Mesothelial cell of epicardium (in vitro differentiated cells): ENCODE measurements at regions not wholly inside any gene's neighbourhood (a gene's known extent, or its start where the extent isn't known, plus 50 kb on each side); places are given as distances from the start of the nearest gene placed in this dataset.
A peak's percentile ranks its signal among the peaks of the same experiment; 100 is the strongest.
"Not testable (repeated sequence)": the region's sequence is repeated elsewhere in the genome, so short reads cannot be mapped to it uniquely, and the experiment has no call there.

Experiments used
- DNase-seq, 2 experiments: peaks; one replicate each; pipeline ENCODE4 v3.0.0; 2021; ENCODE audit warnings: low spot score in 2 of 2; ENCODE audit not compliant: unreplicated experiment in 2 of 2
- H3K27ac Mint-ChIP-seq: 2 replicates; pipeline ENCODE4 v1.8.0; 2021; ENCODE audit warnings: mixed read lengths
- H3K27me3 Mint-ChIP-seq: 2 replicates; pipeline ENCODE4 v1.8.0; 2021; ENCODE audit warnings: low read depth, mixed read lengths
- H3K36me3 Mint-ChIP-seq: 2 replicates; pipeline ENCODE4 v1.8.0; 2021; ENCODE audit warnings: mixed read lengths
- H3K4me1 Mint-ChIP-seq: 2 replicates; pipeline ENCODE4 v1.8.0; 2021; ENCODE audit warnings: mixed read lengths
- H3K4me3 Mint-ChIP-seq: 2 replicates; pipeline ENCODE4 v1.8.0; 2021; ENCODE audit warnings: mild to moderate bottlenecking, moderate library complexity, mixed read lengths
- H3K9me3 Mint-ChIP-seq: 2 replicates; pipeline ENCODE4 v1.8.0; 2021; ENCODE audit warnings: mixed read lengths
- TF ChIP-seq, protein P1 (sequence below): fragments of 200-600 bp; sonication (generic); IDR thresholded peaks from one replicate; pipeline ENCODE4 v1.5.0; 2021; ENCODE audit warnings: antibody characterized with exemption; ENCODE audit not compliant: unreplicated experiment

DNA sequence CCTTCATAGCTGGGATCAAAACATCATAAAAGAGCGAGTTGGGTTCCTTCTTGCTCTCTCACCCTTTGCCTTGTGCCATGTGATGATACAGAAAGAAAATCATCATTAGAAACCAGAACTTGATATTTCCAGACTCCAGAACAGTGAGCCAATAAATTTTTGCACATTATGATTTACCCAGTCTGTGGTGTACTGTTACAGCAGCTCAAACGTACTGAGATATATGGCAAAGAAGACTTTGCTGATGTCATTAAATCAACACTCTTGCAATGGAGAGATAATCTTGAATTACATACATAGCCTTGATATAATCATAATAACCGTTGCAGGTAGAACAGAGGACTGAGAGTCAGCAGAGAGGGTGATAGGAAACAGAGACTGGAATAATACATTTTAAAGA lies 1271.6 kb downstream of the CDH12 start:
- Mint-ChIP-seq H3K4me3 (no peak overlapping the region), H3K27me3 (no peaks in the 10 kb centered on the region), H3K36me3 (peaks cover 20% of the 10 kb centered on the region), H3K27ac (no peak overlapping the region), H3K9me3 (peaks cover 19% of the 10 kb centered on the region), H3K4me1 (peaks cover 11% of the 10 kb centered on the region)
- no peak for DNase-seq
- TF ChIP-seq, protein P1, sequence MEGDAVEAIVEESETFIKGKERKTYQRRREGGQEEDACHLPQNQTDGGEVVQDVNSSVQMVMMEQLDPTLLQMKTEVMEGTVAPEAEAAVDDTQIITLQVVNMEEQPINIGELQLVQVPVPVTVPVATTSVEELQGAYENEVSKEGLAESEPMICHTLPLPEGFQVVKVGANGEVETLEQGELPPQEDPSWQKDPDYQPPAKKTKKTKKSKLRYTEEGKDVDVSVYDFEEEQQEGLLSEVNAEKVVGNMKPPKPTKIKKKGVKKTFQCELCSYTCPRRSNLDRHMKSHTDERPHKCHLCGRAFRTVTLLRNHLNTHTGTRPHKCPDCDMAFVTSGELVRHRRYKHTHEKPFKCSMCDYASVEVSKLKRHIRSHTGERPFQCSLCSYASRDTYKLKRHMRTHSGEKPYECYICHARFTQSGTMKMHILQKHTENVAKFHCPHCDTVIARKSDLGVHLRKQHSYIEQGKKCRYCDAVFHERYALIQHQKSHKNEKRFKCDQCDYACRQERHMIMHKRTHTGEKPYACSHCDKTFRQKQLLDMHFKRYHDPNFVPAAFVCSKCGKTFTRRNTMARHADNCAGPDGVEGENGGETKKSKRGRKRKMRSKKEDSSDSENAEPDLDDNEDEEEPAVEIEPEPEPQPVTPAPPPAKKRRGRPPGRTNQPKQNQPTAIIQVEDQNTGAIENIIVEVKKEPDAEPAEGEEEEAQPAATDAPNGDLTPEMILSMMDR = no peak

GRCh38 chr5:21574961-21575360 lies 1278.2 kb downstream of the CDH12 start:
- Mint-ChIP-seq H3K27ac (peak overlapping the region; percentile 90), H3K4me3 (peak overlapping the region; percentile 20), H3K9me3 (peaks cover 10% of the 10 kb centered on the region), H3K4me1 (peaks cover 28% of the 10 kb centered on the region), H3K36me3 (peaks cover 13% of the 10 kb centered on the region), H3K27me3 (no peaks in the 10 kb centered on the region)
- DNase-seq = no peak
- TF ChIP-seq, protein P1 = no peak

GRCh38 chr5:21574438-21574837 lies 1278.7 kb downstream of the CDH12 start:
- H3K9me3 Mint-ChIP-seq = peaks cover 8% of the 10 kb centered on the region
- H3K27me3 Mint-ChIP-seq = no peaks in the 10 kb centered on the region
- peak overlapping the region; percentile 90 for H3K27ac Mint-ChIP-seq
- DNase-seq = no peak
- peaks cover 28% of the 10 kb centered on the region for H3K4me1 Mint-ChIP-seq
- H3K4me3 Mint-ChIP-seq = peak overlapping the region; percentile 20
- peaks cover 11% of the 10 kb centered on the region for H3K36me3 Mint-ChIP-seq
- TF ChIP-seq, protein P1 = no peak

GRCh38 chr5:21573416-21574314 lies 1279.5 kb downstream of the CDH12 start:
- Mint-ChIP-seq H3K4me1 (peaks cover 28% of the 10 kb centered on the region), H3K27me3 (no peaks in the 10 kb centered on the region), H3K36me3 (peaks cover 9% of the 10 kb centered on the region), H3K4me3 (no peak overlapping the region), H3K9me3 (peaks cover 6% of the 10 kb centered on the region), H3K27ac (peak overlapping the region; percentile 80)
- TF ChIP-seq, protein P1 = no peak
- DNase-seq = no peak

DNA sequence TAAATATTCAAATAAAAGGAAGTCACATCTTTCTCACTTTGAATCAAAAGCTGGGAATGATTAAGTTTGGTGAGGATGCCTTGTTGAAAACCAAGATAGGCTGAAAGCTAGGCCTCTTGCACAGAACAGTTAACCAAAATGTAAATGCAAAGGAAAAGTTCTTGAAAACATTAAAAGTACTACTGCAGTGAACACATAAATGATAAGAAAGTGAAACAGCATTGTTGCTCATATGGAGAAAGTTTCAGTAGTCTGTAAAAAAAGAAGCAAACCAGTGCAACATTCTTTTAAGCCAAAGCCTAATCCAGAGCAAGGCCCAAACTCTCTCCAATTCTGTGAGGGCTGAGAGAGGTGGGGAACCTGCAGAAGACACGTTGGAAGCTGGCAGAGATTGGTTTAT lies 1281.9 kb downstream of the CDH12 start:
- Mint-ChIP-seq H3K4me1 (peaks cover 28% of the 10 kb centered on the region), H3K36me3 (peaks cover 23% of the 10 kb centered on the region)
- not testable (repeated sequence) for H3K27ac Mint-ChIP-seq, H3K27me3 Mint-ChIP-seq, H3K4me3 Mint-ChIP-seq, H3K9me3 Mint-ChIP-seq, DNase-seq

DNA sequence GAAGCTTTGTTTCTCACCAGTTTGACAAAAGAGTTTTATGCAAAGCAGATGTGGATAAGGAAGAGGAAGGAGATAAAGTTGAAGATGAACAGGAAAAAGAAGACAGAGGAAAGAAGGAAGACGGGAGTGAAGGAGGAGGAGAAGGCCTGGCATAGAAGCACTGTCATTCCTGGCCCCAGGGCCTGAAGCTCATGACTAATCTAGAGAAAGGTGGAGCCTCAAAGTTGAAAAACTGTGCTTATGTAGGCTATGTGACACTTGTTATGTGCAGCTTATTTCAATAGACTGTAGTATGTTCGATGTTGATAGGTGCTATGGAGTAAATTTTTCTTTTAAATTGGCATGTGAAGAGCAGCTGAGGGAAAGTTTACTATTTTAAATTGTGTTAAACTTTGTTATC lies 1294.0 kb downstream of the CDH12 start:
- not testable (repeated sequence) for H3K9me3 Mint-ChIP-seq, DNase-seq, H3K4me3 Mint-ChIP-seq, H3K27ac Mint-ChIP-seq, H3K4me1 Mint-ChIP-seq, H3K27me3 Mint-ChIP-seq
- peaks cover 19% of the 10 kb centered on the region for H3K36me3 Mint-ChIP-seq

GRCh38 chr5:21552263-21552662 lies 1300.9 kb downstream of the CDH12 start:
- H3K36me3 Mint-ChIP-seq = peaks cover 11% of the 10 kb centered on the region
- not testable (repeated sequence) for H3K4me1 Mint-ChIP-seq, H3K4me3 Mint-ChIP-seq, H3K9me3 Mint-ChIP-seq, DNase-seq, H3K27me3 Mint-ChIP-seq, H3K27ac Mint-ChIP-seq

- H3K4me3 Mint-ChIP-seq, H3K36me3 Mint-ChIP-seq, H3K9me3 Mint-ChIP-seq: not testable (repeated sequence)
Observed at GRCh38 chr5:21550916-21551315, 1302.2 kb downstream of the CDH12 start.

DNA sequence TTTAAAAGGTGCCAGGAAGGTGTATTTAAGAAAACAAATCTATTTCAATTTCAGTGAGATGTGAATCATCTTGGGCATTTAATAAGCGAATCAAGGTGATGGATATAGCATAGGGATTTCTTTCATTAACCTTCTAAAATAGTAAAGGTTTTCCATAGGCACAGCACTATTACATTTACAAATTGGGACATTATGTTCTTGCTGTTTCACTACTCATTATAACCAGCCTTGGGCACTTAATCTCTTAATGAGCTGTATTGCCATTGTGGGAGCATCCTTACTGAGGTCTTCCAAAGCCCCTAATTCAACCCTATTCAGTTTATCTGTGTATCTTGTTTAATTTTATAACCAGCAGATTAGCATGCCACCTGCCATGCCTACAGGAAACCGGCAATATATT lies 1305.5 kb downstream of the CDH12 start:
- H3K4me3 Mint-ChIP-seq, H3K27ac Mint-ChIP-seq, H3K9me3 Mint-ChIP-seq, H3K4me1 Mint-ChIP-seq, H3K27me3 Mint-ChIP-seq, DNase-seq, H3K36me3 Mint-ChIP-seq: not testable (repeated sequence)

More at GRCh38 chr5:21550916-21551315, 1302.2 kb downstream of the CDH12 start:
- H3K4me1 Mint-ChIP-seq, DNase-seq, H3K27me3 Mint-ChIP-seq, H3K27ac Mint-ChIP-seq: not testable (repeated sequence)

DNA sequence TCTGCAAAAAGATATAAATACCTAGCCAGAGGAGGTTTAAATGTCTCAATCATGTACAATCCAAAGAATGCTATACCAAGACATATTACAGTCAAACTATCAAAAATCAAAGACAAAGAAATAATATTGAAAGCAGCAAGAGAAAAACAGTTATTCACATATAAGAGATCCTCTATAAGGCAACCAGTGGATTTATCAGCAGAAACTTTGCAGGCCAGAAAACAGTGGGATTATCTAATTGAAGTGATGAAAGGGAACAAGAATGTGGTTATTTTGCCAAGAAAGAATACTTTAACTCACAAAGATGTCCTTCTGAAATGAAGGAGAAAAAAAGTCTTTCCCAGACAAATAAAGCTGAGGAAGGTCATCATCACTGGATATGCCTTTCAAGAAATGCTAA lies 1318.0 kb downstream of the CDH12 start:
- not testable (repeated sequence) for H3K27me3 Mint-ChIP-seq, H3K4me1 Mint-ChIP-seq, H3K4me3 Mint-ChIP-seq, H3K27ac Mint-ChIP-seq, DNase-seq
- H3K9me3 Mint-ChIP-seq = peaks cover 12% of the 10 kb centered on the region
- H3K36me3 Mint-ChIP-seq = peaks cover 21% of the 10 kb centered on the region
